ENCODE measurements at regions not wholly inside any gene's neighbourhood (a gene's known extent, or its start where the extent isn't known, plus 50 kb on each side); places are given as distances from the start of the nearest gene placed in this dataset.

GRCh38 chr3:170751083-170751898 lies 118.7 kb downstream of the RPL22L1 start:
- TF ChIP-seq ZNF843 (tag by site-specific recombination; IDR thresholded peaks at IDR 0.05) (no peak), CTCF (tag by site-specific recombination; IDR thresholded peaks at IDR 0.05) (no peak), SCRT2 (tag by site-specific recombination; IDR thresholded peaks at IDR 0.05) (no peak), ZNF626 (tag by site-specific recombination; IDR thresholded peaks at IDR 0.05) (no peak), ZNF175 (tag by site-specific recombination; IDR thresholded peaks at IDR 0.05) (no peak), ZNF639 (tag by site-specific recombination; IDR thresholded peaks at IDR 0.05) (no peak), ZIC2 (tag by site-specific recombination; IDR thresholded peaks at IDR 0.05) (no peak), ZNF544 (tag by site-specific recombination; IDR thresholded peaks at IDR 0.05) (no peak)

All from HEK293 (cell line).